ENCODE measurements at regions not wholly inside any gene's neighbourhood (a gene's known extent, or its start where the extent isn't known, plus 50 kb on each side); places are given as distances from the start of the nearest gene placed in this dataset.

GRCh38 chr4:54446581-54446980 is 211.2 kb upstream of the KIT start:
- no peak for TF ChIP-seq POLR2A (IDR thresholded peaks at IDR 0.05; ENCODE audit: low read length)
- no peak for TF ChIP-seq GATA1 (IDR thresholded peaks at IDR 0.05; ENCODE audit: low read depth, low read length)
